AG04449 (cell line): ENCODE measurements at regions not wholly inside any gene's neighbourhood (a gene's known extent, or its start where the extent isn't known, plus 50 kb on each side); places are given as distances from the start of the nearest gene placed in this dataset.

Experiments
- CTCF ChIA-PET: fragments of 350-600 bp; formaldehyde crosslinking; extraction: SDS; loops from one replicate; lab custom pipeline; 2021; ENCODE audit warnings: antibody characterized with exemption; lab: Yijun Ruan, JAX
- POLR2A ChIA-PET: fragments of 400-600, 350-600 bp; formaldehyde crosslinking; extraction: SDS; loops from one replicate; lab custom pipeline; 2020; ENCODE audit warnings: antibody characterized with exemption, inconsistent platforms; lab: Yijun Ruan, JAX
- DNase-seq: peaks from one replicate; pipeline ENCODE4 v3.0.0-alpha.2; 2010; ENCODE audit warnings: low read depth, low spot score
- H3K4me3 ChIP-seq: 2 replicates; pipeline ENCODE4 v1.5.1; 2011; ENCODE audit warnings: low read depth, mild to moderate bottlenecking, control low read depth, low read length
- TF ChIP-seq, protein P1 (sequence below): IDR thresholded peaks from one replicate; pipeline ENCODE4 v1.5.1; 2011; ENCODE audit warnings: mild to moderate bottlenecking, moderate library complexity, low read length, control low read depth, inconsistent platforms; ENCODE audit not compliant: insufficient read depth; ENCODE audit errors: missing control alignments

DNA sequence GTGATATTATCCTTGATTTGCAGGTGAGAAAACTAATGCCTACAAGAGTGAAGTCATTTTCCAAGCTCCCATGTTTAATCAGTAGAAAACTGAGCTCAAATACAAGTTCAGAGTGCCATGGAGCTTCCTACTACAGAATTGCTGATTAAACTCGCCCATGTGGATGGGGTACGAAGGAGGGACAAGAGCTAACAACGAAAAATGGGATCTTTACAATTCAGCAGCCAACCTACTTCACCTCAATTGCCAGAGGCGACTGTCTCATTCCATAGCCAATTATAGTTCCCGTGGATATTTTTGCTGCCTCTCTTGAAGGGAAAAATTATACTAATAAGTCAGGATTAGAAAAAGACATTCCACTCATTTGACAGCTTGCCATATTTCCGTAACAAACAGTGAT is 1155.1 kb downstream of the OLFM4 start:
- ChIA-PET CTCF (no interaction called here), POLR2A (no interaction called here)
- TF ChIP-seq, protein P1, sequence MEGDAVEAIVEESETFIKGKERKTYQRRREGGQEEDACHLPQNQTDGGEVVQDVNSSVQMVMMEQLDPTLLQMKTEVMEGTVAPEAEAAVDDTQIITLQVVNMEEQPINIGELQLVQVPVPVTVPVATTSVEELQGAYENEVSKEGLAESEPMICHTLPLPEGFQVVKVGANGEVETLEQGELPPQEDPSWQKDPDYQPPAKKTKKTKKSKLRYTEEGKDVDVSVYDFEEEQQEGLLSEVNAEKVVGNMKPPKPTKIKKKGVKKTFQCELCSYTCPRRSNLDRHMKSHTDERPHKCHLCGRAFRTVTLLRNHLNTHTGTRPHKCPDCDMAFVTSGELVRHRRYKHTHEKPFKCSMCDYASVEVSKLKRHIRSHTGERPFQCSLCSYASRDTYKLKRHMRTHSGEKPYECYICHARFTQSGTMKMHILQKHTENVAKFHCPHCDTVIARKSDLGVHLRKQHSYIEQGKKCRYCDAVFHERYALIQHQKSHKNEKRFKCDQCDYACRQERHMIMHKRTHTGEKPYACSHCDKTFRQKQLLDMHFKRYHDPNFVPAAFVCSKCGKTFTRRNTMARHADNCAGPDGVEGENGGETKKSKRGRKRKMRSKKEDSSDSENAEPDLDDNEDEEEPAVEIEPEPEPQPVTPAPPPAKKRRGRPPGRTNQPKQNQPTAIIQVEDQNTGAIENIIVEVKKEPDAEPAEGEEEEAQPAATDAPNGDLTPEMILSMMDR, result no peak
- no peak overlapping the region for H3K4me3 ChIP-seq
- no peak for DNase-seq

DNA sequence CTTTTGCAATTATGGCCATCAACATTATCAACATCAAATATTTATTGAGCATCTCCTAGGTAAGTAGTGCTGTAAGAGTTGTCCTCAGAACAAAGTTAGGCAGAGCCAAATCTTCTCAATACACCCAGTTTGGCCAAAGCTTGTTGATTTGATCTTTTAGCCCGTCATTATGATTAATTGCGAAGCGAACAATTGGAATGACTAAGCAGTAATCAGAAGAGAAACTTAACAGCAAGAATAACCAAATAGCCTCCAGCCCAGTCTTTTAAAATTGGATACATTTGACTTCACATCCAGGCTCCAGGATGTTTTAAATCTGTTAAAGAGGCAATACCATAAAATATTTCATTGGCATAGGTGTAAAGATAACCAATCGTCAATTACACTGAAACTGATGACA is 1156.0 kb downstream of the OLFM4 start:
- no peak for DNase-seq
- ChIA-PET POLR2A (no interaction called here), CTCF (no interaction called here)
- no peak overlapping the region for H3K4me3 ChIP-seq
- TF ChIP-seq, protein P1, result no peak

DNA sequence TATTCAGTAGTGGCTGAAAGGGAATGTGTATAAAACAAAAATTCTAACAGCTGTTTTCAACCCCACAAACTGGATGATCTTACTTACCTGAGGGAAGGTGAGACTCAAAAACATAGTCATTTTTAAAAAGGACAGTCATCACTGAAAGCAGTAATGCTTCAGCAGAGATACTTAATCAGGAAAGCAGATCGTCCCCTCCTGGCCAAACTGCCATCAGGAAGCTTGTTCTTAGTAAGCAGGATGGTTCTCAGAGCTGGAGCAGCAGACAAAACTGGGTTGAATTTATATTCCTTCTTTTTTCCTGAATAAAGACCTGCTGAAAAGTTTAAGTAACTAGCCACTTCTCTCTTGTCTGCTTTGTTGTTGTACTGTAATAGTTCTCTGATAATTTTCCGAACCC is 1156.5 kb downstream of the OLFM4 start:
- TF ChIP-seq, protein P1, result no peak
- ChIA-PET CTCF (no interaction called here), POLR2A (no interaction called here)
- no peak for DNase-seq
- no peak overlapping the region for H3K4me3 ChIP-seq

DNA sequence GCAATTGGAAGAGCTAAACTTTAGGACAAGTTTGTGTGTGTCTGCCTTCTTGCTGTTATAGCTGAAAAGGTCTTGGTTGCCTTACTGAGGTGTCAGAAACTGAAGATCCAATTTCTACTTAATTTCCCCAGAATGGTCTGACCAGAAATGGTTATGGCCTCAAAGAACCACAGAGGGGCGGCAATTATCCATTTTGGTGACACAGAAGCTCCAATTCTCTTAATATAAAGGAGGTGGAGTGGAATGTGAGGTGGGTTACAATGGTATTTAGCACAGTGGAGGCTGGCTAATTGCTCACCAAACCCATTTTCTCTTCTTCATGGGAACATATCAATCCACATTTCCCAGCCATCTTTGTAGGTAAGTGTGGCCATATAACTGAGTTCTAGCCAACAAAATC is 1157.2 kb downstream of the OLFM4 start:
- ChIA-PET POLR2A (no interaction called here), CTCF (no interaction called here)
- no peak overlapping the region for H3K4me3 ChIP-seq
- TF ChIP-seq, protein P1, result no peak
- no peak for DNase-seq

DNA sequence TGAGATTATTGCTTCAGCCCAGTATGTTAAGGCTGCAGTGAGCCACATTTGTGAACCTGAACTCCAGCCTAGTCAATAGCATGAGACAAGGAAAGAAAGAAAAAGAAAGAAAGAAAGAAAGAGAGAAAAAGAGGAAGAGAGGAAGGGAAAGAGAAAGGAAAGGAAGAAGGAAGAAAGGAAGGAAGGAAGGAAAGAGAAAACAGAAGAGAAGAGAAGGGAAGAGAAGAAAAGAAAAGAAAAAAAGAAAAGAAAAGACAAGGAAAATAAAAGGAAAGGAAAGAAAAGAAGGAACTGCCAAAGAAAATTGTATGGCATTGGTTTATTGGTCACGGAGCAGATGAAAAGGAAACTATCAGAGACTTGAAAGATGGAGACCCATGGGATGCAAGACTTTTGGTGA is 1158.8 kb downstream of the OLFM4 start:
- POLR2A ChIA-PET, result no interaction called here
- TF ChIP-seq, protein P1, result no peak
- no peak for DNase-seq
- no peak overlapping the region for H3K4me3 ChIP-seq
- CTCF ChIA-PET, result no interaction called here

DNA sequence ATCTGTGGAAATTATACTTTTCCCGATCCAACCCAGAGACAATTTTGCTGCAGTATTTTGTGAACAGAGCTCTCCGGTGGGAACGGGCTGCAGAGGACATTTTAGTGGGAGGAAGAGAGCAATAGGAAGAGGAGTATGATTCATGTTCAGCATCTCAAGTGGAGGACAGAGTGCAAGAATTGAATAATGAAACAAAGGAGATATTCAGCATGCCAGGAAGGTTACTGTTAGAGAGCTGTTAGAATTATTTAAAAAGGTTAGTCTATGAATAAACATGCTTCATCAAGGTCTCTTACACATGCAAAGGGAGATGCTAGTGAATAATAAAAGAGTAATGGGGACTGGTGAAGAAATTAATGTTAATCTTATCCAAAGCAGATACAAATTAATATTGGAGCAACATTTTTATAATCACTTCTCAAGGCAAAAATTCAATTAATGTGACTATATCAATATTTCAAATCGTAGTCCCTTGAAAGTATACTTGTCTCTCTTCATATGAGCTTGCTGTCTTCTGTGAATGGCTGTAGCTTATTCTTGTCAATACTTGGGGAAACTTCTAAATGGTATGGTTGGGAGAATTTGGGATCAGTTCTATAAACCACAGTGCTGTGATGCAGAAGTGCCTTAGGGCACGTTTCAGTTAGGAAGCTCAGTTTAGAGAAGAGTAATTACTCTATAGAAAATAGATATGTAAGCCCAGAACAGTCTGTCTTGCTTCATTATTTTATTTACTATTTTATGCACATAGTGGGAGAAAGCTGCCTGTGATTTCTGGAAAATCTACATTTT is 1165.8 kb downstream of the OLFM4 start:
- ChIA-PET POLR2A (no interaction called here), CTCF (no interaction called here)
- DNase-seq, result no peak
- TF ChIP-seq, protein P1, result no peak
- no peak overlapping the region for H3K4me3 ChIP-seq
